Fibroblast of skin of left quadriceps (primary cell): ENCODE measurements at regions not wholly inside any gene's neighbourhood (a gene's known extent, or its start where the extent isn't known, plus 50 kb on each side); places are given as distances from the start of the nearest gene placed in this dataset.
"Not testable (repeated sequence)": the region's sequence is repeated elsewhere in the genome, so short reads cannot be mapped to it uniquely, and the experiment has no call there.

Experiments used
- DNase-seq, 2 experiments: peaks; one replicate each; pipeline ENCODE4 v3.0.0-alpha.2; 2013; ENCODE audit warnings: low read depth in 2 of 2

DNA sequence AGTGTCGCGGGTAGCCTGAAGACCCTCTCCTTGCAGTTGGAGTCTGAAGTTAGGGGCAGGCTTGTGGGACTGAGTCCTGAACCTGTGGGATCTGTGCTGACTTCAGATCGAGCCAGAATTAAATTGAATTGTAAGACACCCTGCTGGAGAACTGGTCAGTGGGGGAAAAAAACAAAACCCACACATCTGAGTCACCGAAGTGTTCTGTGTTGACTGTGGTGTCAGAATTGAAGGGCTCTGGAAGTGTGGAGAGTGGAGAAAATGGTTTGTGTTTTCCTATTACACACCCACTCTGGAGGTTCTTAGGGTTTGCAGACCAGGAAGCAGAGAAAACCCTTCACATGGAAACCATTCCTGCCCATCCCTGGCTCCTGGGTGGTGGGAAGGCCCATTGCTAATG is 209.5 kb upstream of the GALNT2 start:
- DNase-seq: no peak

DNA sequence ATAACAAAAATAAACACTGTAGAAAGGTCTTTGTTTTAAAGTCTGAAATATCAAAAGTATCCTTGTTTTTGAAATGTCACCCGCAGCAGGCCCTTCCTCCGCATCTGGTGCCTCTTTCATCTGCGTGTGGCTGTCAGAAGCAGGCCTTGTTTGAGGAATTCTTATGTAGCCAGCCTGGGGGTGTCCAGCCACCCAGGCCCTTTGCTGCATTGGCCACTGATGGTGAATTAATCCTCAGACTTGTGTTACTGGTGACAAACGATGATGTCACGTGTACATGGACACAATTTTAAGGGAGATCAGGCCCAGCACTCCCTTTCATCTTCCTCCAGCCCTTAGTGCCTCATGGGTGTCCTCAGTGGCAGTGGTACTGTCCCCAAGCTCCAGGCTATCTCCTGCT is 208.0 kb upstream of the GALNT2 start:
- DNase-seq: no peak

DNA sequence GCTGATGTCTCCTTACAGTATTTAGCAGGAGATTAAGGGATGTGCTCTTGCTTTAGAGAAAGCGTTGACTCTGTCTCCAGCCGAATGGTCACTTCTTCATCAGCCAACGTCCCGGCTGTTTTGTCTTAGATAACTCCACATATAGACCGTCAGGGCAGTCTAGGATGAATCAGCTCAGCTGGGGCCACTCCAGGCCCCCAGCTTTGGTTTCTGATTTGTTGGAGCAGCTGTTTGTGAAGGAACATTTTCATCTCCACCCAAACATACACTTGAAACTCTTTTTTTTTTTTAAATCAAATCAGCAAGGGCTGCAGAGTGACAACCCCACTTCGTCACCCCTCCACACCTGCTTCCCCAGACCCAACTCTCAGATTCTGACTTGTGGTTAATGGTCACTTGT is 206.1 kb upstream of the GALNT2 start:
- DNase-seq: no peak

DNA sequence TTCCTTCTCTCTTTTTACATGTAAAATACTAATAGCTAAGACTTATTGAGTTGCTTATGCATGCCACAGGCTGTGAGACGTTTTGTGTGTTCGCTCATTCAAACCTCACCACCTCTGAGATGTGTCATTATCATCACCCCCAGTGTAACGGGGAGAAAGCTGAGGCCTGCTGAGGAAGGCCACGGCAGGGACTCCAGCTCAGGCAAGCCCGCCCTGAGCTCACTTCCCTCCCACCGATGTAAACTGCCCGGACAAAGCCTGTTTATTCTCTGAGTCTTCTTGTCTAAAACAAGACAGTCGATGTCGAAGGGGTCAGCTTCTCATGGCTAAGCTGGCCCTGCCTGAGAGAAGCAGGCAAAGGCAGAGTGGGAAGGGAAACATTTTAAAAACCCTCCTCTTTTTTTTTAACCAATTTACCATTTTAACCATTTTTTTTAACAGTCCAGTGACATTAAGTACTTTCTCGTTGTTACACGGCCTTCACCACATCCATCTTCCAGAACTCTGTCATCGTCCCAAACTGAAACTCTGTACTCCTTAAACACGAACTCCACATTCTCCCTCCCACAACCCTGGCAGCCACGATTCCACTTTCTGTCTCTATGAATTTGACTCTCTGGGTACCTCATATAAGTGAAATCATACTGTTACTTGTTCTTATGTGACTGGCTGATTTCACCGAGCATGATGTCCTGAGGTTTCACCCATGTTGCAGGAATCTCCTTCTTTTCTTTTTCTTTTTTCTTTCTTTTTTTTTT is 204.8 kb upstream of the GALNT2 start:
- no peak for DNase-seq

DNA sequence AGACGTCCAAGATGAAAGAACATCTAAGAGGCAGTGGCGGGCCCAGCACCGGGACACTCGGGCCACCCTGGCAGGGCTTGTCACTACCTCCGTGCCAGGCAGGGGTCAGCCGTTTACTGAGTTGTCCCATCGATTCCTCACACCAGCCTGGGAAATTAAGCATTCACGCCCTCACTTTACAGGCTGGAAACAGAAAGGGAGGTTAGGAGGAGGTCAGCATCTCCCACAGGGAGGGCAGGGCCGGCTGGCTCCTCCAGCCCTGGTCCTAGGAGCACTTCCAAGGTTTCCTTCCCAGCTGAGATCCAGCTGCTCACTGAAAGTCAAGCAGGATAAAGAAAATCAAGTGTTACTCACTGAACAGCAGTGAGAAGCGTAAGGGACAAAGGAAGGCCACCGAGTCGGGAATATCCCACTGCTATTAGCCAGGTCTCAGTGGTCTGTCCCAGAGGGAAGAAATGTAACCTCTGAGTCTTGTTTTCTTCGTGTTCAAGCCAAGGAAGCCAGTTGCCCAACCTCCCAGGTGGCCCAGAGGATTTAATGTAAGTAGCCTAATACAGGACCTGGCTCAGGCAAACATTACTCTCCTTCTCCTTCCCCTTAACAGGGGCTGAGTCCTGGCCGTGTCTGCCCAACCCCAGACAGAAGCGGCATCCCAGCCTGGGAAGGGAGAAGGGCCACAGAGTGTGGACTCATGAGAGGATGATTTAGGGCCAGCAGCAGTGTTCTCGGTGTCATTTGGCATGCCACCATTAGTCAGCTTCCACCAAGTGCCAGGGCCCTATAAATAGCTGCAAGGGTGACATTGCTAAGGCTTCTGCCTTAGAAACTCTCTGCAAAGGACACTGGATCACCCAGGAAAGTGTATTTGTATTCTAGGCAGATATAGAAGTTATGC is 203.1 kb upstream of the GALNT2 start:
- DNase-seq: no peak

DNA sequence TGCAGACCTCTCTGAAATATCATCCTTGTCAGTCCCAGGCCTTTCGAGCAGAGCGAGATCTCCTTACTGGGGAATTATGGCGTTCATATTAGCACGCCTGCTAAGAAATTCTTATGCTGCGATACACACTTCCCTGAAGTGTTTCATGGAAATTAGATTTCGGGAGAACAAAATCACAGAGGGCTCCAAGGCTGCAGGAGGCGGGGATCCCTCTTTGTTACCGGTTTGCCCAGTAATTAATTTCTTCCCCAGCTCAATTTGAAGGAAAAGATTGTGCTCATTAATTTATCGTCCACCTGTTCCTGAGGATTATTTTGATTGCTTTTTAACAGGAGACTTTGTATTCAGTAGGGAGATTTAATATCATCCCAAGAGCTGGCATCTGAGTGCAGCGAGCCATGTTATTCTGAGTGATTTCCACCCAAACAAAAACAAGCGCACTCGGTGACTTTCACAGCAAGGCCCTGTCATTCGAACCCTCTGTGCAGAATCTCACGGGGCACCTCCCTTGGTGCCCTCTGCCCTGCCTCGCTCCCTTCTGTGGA is 202.3 kb upstream of the GALNT2 start:
- no peak for DNase-seq

DNA sequence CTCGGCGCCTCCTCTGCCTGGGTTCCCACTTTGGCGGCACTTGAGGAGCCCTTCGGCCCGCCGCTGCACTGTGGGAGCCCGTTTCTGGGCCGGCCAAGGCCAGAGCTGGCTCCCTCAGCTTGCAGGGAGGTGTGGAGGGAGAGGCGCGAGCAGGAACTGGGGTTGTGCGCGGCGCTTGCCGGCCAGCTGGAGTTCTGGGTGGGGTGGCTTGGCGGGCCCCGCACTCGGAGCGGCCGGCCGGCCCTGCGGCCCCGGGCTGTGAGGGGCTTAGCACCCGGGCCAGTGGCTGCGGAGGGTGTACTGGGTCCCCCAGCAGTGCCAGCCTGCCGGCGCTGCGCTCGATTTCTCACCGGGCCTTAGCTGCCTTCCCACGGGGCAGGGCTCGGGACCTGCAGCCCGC is 201.7 kb upstream of the GALNT2 start:
- DNase-seq: not testable (repeated sequence)

DNA sequence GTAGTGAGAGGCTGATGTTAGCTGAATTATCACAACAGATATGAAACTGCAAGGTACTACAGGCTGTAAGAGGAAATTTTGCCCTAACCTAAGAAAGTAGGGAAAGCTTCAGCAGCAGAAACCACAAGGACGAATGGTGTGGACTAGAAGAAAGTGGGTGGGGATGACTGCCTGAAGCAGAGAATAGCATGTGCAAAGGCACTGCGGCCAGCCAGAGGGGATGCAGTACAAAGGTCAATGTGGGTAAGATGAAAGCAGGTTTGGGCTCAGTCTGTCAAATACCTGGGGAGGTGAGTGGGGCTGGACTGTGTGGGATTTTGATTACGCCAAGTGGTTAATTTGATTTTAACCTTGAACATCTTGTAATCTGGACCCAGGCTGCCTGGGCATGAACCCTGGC is 199.3 kb upstream of the GALNT2 start:
- no peak for DNase-seq

DNA sequence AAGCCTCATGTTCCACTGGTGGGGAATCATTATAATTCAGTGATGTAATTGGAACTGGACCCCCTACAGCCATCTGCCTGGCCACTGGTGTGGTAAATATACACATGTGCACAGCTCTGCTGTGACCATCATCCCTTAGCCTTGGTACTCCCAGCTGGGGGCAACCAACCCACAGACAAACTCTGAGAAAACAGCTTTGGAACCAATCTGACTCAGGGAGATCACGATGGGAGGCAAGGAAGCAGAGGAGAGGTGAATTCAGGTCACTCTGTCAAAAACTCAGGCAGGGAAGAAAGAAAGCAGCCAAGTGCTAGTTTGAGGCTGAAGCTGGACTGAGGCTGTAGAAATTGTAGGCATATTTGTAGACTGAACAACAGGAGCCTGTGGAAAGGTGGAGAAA is 197.8 kb upstream of the GALNT2 start:
- DNase-seq: no peak

DNA sequence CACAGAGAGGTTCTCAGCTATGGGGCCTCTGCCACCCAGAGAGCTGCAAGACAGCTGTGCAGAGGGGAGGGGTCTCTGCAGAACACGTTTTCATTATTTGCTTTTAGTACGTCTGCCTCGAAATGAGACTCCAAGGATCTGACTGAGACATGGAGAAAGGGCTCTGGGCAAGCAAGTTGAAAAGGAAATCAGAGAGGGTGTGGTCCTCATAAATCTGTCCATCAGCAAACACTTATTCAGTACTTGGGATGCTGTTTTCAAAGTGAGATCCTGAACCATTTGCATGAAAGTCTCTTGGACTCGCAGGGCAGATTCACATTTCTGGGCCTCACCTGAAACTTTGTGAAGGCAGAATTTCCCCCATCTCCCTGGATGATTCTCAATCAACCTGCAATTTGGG is 197.4 kb upstream of the GALNT2 start:
- DNase-seq: no peak

DNA sequence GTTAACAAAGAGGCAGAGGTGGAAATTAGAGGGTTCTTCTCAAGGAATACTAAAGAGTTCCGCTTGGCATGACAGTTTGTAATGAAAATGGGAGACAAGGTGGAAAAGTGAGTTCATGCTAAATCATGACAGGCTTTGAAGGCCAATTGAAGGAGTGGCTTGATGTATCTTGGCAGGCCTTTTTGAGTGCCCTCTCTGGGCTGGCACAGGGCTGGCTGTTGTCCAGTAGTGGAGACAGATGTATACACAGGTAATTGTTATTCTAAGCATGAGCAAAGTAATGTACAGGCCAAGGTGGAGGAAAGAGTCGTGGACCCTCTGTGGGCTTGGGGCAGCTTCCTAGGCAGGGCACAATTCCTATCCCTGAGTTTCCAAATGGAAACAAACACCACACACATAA is 196.7 kb upstream of the GALNT2 start:
- DNase-seq: no peak

DNA sequence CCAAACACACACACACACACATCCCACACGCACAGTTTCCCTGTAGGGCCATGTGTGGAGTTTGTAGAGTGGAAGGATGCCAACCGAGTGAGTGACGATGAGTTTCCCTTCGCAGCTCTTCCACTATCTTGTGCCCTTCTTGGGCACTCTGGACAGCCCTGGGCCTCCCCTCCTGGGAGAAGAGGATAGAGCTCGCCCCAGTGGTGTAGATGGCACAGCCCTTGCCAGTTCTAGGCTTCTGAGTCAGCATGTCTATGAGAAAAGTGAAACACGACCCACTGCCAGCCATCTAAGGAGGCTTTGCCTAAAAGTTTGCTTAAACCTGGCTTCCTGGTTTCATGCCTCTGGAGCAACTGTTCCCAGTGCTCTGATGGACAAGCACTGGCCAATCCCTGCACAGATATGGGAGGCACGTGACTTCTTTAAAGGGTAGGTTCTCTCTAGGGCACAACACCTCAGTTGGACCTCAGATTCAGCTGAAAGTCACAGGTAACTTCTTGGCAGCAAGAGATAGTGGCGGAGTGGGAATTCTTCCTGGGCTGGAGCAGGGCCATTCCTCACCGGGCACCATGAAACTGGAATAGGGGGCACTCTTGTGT is 195.9 kb upstream of the GALNT2 start:
- no peak for DNase-seq

DNA sequence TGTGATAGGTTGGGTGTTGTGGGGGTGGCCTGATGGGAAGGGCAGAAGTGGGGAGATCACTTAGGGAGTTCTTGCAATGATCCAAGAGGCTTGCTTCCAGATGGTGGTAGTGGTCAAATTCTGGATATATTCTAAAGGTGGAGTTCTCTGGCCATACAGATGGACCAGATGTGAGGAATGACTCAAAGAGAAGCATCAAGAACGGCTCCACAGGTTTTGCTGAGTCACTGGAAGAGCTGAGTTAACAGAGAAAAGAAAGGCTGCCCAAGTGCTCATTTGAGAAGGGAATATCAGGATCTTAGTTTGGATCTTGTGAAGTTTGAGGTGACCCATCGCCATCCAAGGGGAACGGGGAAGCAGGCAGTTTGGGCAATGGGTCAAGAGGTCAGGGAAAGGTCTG is 192.9 kb upstream of the GALNT2 start:
- DNase-seq: no peak

DNA sequence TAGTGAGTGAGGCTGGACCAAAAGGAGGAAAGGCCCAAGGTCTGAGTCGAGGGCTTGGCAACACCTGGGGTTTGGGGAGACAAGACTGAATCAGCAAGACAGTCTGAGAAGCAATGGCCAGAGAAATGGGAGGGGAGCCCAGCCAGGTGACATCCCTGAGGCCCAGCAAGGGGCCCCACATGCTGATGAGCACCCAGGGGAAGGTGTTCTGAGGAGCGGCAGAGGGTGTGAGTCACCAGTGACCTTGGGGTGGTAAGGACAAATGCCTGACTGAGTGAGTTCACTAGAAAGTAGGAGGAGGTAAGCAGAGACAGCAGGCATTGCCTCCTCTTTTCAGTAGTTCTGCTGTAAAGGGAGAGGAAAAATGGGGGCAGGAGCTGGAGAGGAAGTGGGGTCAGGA is 192.4 kb upstream of the GALNT2 start:
- no peak for DNase-seq

DNA sequence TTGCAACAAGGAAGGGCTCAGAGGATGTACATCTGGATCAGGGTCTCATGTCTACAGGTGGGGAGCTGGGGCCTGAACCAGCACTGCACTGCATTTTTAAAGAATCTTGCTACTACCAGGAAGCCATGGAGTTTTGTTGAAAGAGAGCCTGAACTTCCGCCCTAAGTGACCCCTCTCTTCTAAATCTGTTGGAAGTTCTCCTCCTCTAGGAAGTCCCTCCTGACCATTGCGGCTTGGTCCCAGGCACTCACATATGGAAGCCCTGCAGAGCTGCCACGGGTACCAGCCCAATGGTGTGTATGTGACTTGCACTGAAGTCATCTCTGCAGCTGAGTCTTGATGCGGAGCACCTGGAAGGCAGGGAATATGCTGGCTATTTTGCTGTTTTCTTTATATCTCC is 192.0 kb upstream of the GALNT2 start:
- DNase-seq: no peak

DNA sequence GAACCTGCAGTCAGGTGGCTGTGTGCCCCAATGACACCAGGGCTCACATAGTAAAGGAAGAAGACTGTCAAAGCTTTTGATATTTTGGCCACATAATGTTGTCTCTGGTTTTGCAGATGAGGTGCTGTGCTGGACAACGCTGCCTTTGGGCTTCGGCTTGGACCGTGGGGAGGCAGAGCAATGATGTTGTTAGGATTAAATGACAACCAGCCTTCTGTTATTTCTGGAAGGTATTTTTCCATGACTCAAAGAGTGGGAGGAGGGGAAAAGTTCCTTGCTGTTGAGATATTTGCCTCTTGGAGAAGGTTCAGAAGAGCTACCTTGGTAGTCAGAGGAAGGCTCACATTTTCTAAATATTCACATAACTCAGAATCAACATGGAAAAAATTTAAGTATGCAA is 187.3 kb upstream of the GALNT2 start:
- no peak for DNase-seq

DNA sequence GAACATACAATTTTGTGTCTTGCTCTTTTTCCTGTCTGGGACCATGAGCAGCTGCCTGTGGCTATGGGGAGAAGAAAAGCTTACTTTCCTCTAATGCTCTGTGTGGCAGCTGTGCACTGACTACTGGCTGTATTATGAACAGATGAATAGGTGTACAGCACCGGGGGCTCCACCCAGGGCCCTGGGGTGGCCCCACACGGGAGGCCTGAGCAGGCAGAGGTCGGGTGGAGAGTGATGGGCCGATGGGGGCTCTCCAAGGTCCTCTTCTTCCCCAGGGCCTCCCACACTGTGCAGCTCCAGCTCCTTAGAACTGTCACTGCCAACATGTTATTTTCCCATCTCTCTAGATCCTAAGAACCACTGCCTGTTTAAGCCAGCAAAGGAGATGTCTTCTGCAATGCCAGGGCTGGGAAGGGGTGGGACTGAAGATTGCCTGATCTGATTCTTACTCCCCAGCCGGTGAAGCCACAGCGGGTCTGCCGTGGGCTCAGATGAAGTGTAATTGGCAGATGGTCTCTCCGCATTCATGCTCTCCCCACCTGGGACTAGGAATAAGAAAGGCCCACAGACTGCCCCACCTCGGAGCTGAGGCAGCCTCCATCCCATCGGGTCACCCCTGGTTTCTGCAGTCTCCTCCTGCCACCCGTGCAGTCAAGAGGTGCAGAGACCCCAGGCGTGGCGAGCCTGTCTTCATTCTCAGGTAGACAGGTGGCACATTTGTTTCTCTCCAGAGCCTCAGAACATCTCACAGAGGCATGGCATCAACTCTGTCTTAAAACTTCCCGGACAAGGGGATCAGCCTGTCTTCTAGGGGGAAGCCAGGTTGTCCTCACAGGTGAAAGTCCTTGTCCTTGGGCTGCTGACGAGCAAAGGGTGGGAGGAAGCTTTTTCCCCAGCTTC is 186.5 kb upstream of the GALNT2 start:
- DNase-seq: no peak

DNA sequence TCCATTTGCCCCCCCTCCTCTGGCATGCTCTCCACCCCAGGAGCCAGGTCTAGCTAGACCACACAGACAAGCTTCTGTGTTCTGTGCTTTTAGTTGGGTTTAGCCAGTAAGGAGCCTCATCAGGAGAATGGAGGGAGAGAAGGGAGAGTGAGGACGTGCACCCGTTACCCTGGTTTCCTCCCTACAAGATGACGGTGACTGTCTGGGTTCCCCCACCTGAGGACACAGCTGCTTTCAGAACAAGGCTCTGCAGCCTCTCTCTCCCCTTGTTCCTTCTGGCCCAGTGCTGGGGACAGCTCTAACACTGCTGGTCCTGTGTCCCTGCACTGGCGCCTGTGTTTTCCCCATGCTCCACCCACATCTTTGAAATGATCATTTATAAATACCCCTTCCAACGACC is 184.4 kb upstream of the GALNT2 start:
- no peak for DNase-seq

DNA sequence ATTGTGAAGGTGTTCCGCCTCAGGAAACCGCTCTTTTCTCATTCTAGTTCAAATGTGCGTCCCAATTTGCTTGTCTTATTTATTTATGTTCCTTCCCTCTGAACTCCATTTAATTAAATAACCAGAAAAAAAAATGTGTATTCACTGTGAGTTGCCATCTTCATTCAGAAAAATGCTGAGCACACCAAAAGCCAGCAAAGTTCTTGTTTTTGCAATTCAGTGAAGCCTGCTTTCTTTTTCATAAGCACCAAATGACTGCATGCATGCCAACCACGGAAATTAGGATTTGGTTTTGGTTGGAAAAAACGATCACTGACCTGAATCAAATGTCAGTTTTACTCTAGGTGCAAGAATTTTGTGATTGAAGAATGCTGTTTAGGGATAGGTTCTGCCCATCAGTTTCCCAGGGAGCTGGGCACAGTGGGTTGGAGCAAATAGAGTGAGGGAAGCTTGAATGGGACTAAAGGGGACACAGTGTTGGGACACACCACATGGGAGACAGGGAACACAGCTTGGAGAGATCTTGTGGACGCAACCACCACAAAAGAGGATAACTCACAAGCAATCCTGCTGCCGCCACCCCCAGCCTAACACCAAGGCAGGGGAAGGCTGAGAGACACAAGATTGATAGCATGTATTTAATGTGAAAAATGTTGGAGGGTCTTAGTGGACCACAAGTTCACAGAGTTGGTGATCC is 183.4 kb upstream of the GALNT2 start:
- DNase-seq: no peak

DNA sequence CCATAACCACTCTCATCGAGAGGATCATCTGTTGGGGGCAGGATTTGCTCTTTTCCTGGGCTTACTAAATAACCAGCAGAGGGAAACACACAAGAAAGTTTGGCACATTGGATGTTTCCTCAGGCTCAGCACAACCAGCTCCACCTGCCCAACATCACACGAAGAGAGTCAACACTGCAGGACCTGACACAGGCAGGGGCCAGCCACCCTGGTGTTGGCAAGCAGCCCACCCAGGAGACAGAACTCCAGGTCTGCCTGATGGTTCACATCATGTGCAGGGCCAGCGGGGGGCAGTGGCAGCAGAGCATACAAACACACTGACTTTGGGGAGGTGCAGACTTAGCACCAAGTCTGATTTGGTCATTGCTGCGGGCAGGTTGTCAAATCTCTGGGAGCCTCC is 182.3 kb upstream of the GALNT2 start:
- DNase-seq: no peak
